Right renal pelvis (tissue), 4 donors: ENCODE measurements at regions not wholly inside any gene's neighbourhood (a gene's known extent, or its start where the extent isn't known, plus 50 kb on each side); places are given as distances from the start of the nearest gene placed in this dataset.
A peak's percentile ranks its signal among the peaks of the same experiment; 100 is the strongest.
"Not testable (repeated sequence)": the region's sequence is repeated elsewhere in the genome, so short reads cannot be mapped to it uniquely, and the experiment has no call there.

ENCODE experiments used
- DNase-seq, 4 donors: peaks; one replicate each; pipeline ENCODE4 v3.0.0-alpha.2; 2013; ENCODE audit warnings: low read depth in 4 of 4, low spot score in 3 of 4, missing footprints in 1 of 4

GRCh38 chr10:21406595-21407193 lies 118.8 kb downstream of the SKIDA1 start:
- no peak for DNase-seq

- DNase-seq, result no peak
Measured at GRCh38 chr10:21405981-21406380, 119.5 kb downstream of the SKIDA1 start.

DNA sequence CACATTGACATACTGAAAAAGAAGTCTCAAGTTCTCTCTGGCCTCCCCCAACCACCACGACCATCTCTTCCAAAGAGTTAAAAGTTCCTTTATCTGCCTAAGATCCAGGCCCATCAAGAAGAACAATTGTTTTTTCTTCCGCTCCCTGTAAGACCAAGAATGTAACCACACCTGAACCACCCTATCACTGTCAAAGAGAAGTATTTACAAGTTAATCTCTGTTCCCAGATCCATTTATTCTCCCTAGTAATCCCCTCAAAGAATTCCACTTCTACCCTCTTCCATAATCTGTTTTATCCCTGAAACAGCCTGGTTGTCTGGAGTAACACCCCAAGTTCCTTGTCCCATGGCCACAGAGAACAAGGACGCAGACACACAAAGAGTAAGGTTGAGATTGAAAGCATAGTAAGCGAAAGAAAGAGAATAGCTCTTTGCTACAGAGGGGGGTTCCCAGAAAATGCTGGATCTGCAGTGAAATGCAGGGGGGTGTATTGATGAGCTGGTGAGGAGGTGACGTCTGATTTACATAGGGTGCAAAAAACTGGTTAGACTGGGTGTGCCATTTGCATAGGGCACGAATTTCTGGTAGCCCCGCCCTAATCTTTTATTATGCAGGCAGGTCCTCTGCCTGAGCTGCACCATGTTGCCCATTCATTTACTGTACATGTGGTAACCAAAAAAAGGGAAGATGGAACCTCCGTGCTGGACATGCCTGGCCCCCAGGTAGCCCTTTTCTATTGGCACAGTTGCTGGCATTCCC lies 122.0 kb downstream of the SKIDA1 start:
- DNase-seq, result no peak

DNA sequence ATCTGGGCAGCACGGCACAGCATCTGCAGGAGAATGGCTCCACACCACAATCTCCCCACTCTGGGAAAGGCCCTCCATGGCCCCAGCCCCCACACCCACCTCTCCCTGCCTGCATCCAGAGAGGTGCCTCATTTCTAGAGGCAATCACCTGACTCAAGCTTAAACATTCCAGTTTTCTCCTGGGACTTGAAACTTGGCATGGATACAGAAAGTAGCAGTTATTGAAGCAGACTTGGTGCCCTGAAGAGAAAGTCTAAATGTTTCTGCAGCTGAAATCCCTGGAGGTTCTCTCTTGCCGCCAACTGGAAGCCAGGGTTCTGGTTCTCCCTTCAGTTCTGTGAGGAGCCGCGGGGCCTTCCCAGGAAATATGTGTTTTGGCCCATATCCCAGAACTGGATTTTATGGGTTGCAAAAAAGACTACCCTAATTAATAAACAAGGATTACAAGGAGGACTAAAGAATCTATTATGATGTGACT lies 122.8 kb downstream of the SKIDA1 start:
- DNase-seq, result no peak

DNA sequence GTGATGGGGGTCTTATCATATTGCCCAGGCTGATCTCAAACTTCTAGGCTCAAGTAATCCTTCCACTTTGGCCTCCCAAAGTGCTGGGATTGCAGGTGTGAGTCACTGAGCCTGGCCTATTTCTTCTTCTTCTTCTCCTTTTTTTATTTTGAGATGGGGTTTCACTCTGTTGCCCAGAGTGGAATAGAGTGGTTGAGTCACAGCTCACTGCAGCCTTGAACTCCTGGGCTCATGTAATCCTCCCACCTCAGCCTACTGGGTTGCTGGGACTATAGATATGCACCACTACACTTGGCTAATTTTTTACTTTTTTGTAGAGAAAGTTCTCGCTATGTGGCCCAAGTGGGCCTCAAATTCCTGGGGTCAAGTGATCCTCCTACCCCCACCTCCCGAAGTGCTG lies 124.3 kb downstream of the SKIDA1 start:
- DNase-seq, result no peak

DNA sequence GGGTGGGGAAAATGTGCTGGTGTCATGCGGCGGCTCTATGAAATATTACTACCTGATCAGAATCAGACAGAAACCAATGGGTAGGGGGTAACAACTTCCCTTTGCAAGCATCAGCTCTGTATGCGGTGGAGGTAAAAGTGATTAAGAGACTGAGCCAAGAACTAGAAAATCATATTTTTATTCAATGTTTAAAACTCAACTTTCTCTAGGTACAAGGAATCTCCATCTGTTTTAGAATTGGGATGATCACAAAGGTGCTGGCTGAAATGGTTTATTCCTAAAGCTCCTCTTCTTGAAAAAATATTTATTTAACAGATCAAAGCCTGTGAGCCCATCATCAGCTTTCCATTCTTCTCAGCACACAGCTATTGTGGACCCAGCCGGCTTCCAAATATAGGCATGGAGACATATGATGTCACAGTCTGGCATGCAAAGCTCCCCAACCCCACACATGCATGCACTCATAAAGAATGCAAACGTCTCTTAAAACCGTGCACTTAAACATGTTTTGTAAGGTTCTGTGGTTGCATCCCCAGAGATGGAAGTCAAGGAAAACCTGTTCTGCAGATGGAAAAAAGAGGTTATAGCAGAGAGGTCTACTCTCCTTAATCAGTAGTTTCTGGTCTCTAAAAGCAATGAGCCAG lies 126.0 kb downstream of the SKIDA1 start:
- DNase-seq, result peak in 1 of 4 donors; percentile 39

DNA sequence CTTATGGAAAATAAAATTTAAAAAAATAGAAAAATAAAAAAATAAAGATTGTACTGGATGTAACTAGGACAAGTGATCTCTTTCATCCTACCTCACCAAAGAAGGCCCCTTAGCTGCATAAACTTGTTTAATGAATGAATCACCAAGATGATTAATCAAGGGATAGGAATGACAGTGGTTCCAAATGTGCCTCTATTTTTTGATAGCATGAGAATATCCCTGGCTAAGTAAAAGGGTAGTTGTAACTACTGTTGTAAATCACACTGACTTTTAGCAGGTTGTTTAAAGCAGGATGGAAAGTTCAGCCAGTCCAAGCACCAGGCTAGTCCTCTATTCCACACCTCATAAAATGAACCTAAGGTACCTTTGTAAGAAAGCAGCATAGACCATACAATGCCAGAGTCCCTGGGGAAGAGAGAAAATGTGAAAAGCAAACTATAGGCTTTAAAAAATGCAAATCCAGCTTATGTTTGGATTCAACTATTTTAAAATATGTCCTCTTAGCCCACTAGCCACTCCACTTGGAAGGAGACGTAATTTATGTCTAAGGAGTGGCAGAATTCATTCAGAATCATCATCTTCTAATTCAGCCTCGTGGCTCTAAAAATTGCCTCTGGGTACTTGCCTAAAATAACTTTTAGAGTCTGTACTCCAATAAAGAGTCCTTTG lies 126.8 kb downstream of the SKIDA1 start:
- no peak for DNase-seq

DNA sequence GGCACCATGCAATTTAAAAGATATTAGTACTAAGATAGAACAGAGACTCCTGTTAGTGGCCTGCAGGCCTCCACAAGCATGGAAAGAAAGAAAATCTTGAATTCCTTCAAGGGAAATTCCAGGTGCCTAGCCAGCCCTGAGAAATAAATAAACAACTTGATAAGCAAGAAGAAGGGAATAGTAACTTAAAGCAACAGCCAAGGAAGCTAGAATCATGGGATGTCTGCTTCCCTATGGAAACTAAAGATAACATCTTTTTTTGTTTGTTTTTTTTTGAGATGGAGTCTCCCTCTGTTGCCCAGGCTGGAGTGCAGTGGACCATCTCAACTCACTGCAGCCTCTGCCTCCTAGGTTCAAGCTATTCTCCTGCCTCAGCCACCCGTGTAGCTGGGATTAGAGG lies 128.6 kb downstream of the SKIDA1 start:
- no peak for DNase-seq

DNA sequence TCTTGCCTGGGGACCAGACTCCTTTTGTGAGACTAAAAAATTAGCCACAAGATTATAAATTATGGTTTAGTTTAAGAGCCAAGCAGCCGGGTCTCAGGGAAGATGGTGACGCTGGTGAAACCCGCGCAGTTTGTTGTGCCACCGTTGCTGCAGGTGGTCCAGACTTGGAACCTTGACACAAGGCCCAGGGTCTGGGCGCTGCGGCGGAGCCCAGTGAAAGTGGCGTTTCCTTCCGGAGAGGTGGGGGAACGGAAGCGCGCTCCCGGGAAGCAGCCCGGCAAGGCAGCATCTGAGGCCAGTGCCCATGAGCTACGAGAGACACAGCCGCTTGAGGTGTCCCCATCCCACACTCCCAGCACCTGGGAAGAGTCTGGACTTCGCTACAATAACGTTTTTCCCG lies 131.6 kb downstream of the SKIDA1 start:
- DNase-seq, result no peak

DNA sequence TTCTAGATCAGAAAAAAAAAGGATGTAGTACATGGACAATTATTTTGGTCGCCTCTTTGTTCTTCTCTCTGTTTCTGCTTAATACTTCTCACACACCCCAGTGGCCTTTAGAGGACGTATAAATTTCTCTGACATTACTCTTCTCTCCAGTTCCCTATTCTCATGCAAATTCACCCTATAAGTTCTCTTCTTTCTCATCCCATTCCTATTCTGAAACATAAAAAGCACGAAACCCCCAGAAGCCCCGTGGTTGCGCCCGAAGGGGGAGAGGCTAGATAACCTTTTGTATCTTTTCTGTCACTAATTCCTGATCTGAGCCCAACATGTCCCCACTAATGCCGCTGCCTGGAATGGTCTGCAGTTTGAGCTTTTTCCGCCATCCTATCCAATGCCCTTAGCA lies 136.9 kb downstream of the SKIDA1 start:
- DNase-seq, result no peak

- DNase-seq, result no peak
Measured at GRCh38 chr10:21387868-21388267, 137.6 kb downstream of the SKIDA1 start.

- no peak for DNase-seq
Measured at GRCh38 chr10:21385996-21386585, 139.4 kb downstream of the SKIDA1 start.

GRCh38 chr10:21385536-21385935 lies 139.9 kb downstream of the SKIDA1 start:
- no peak for DNase-seq

- no peak for DNase-seq
Measured at GRCh38 chr10:21379143-21379542, 146.3 kb downstream of the SKIDA1 start.

DNA sequence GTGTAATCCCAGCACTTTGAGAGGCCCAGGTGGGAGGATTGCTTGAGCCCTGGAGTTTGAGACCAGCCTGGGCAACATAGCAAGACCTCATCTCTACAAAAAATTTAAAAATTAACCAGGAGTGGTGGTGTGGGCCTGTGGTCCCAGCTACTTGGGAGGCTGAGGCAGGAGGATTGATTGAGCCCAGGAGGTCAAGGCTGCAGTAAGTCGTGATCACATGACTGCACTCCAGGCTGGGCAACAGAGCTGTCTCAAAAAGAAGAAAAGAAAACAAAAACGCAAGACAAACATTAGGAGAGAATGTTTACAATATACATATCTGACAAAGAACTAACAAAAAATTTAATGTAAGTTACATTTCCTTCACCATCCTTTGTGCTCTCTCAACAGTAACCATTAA lies 150.2 kb downstream of the SKIDA1 start:
- not testable (repeated sequence) for DNase-seq

DNA sequence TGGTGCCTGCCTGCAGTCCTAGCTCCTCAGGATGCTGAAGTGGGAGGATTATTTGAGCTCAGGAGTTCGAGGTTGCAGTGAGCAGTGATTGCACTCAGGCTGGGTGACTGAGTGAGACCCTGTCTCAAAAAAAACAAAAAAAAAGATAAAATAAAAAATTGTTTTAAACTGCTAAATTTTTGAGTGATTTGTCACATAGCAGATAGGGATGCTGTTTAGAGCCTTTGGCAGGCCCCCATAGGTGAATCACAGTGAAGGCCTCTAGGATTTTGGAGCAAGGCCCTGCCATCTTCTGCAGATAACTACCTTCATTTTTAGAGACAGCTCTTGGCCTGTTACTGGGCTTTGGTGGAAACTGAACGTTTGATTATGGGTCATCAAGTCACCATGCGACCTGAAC lies 151.6 kb downstream of the SKIDA1 start:
- not testable (repeated sequence) for DNase-seq

DNA sequence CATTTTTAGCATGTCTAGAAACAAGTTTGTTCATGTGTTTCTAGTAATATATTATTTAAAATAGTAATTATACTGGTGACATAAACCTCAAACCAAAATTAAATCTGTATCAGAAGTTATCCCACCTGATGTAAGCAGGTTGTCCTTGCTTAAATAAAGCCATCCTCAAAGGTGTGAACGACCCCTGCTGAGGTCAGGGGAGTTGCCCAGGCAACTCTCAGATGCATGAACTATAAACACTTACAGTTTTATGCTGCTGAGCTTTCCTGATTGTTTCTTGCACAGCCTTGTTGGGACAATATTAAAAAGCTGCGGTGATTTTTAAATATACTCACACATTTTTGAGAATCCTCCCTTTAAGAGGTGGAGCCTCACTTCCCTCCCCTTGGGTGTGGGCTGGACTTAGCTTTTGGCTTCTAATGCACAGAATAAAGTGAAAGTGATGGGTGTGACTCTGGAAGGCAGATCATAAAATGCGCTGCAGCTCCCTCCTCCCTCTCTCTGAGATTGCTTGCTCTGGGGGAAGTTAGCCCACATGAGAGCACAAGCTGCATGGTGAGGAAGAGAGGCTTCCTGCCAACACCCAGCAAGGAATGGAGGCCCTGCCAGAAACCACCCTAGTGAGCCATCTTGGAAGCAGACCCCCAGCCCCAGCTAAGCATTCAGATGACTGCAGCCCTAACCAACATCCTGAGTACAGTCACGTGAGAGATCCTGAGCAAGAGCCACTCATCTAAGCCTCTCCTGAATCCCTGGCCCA lies 152.7 kb downstream of the SKIDA1 start:
- peak in 2 of 4 donors; percentile 49 to 65 for DNase-seq

- no peak for DNase-seq
Measured at GRCh38 chr10:21369697-21370096, 155.8 kb downstream of the SKIDA1 start.

- no peak for DNase-seq
Measured at GRCh38 chr10:21368728-21369425, 156.6 kb downstream of the SKIDA1 start.
